ENCODE measurements at regions not wholly inside any gene's neighbourhood (a gene's known extent, or its start where the extent isn't known, plus 50 kb on each side); places are given as distances from the start of the nearest gene placed in this dataset.

DNA sequence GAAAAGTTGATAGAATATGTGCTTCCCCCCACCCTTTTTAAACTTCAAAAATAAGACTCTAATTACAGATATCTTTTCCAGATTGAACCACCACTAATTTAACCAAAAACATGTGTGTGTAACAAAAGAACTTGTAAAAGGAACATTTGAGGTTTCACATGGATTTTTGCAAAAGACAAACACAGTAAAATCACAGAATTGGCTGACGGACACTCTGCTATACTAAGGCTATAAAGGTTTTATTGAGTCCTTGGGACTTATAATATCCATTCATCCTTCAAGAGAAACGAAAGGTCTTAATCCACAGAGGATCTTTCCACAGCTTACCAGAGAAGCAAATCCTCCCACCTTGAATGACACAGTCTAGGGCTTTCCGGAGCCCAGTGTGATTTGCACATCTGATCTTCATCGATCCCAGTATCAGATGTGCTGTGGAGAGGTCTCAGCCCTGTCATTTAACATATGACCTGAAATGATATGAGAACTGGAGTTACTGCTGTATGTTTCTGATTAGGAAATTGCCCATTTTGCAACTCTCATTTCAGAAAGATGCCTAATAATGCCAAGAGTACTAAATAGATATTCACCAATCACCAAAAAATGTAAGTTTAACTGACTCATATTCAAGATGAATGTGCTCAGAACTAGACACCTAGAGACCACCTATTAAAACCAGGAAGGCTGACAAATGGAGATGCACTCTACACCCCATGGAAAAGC is 256.5 kb upstream of the FBXL7 start:
- Histone ChIP-seq H3K9ac (no peak overlapping the region), H3F3A (replicated peaks; ENCODE audit: insufficient read depth) (no peaks in the 10 kb centered on the region), H3K4me3 (ENCODE audit: low read depth in 2 of 2, low read length in 1 of 2) (no peak overlapping the region), H3K79me2 (ENCODE audit: insufficient read depth) (no peaks in the 10 kb centered on the region), H3K36me3 (replicated peaks in 1 of 2; ENCODE audit: control insufficient read depth in 1 of 2, insufficient read depth in 2 of 2, low read length in 1 of 2) (peaks cover 0 to 4% of the 10 kb centered on the region in 2 experiments), H3K4me2 (no peak overlapping the region), H3K9me2 (no peaks in the 10 kb centered on the region), H3K27me3 (ENCODE audit: insufficient read depth) (no peaks in the 10 kb centered on the region), H3K27ac (ENCODE audit: low read depth in 2 of 2, low read length in 1 of 2) (no peak overlapping the region), H4K20me1 (ENCODE audit: insufficient read depth) (no peaks in the 10 kb centered on the region), H2AFZ (ENCODE audit: low read depth) (no peak overlapping the region), H3K4me1 (ENCODE audit: control insufficient read depth in 1 of 2, insufficient read depth in 2 of 2, low read depth in 1 of 2, low read length in 1 of 2) (no peaks in the 10 kb centered on the region; a peak in 1 of 4 replicates), H3K9me3 (no peaks in the 10 kb centered on the region)
- ChIA-PET POLR2A (no interaction called here), CTCF (interaction anchor here (1.0 kb wide), 1 partner anchor 17 kb away, joined by 3 read pairs; no protein-coding TSS in a partner anchor)
- 22% methylated on average over 4 of the region's 4 CpGs for WGBS (ENCODE audit: low lambda C conversion rate)
- TF ChIP-seq ELF1 (IDR thresholded peaks at IDR 0.05) (no peak), SMC3 (IDR thresholded peaks at IDR 0.05; ENCODE audit: low read depth, low read length) (no peak)
- DNase-seq: no peak

DNA sequence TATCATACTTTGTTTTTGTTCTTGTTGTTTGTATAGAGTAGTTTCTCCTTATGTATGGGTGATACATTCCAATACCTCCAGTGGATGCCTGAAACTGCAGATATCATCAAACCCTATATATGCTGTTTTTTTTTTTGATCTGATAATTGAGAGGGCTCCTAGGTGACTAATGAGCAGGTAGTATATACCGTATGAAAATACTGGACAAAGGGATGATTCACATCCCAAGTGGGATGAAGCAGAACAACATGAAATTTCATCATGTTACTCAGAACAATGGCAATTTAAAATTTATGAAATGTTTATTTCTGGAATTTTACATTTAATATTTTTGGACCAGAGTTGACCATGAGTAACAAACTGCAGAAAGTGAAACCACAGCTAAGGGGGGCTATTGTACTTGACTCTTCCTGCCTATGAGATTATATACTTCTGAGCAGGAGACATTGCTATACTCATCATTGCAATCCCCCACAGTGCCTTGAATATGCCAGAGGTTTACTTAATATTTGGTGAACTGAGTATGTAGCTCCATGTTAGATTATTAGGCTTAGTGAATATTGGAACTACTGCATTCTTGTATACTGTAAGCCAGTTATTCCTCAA is 258.7 kb upstream of the FBXL7 start:
- no peak overlapping the region for H3K27ac ChIP-seq (ENCODE audit: low read depth in 2 of 2, low read length in 1 of 2)
- DNase-seq: no peak
- WGBS (ENCODE audit: low lambda C conversion rate): 27% methylated on average over 1 of the region's 1 CpG

DNA sequence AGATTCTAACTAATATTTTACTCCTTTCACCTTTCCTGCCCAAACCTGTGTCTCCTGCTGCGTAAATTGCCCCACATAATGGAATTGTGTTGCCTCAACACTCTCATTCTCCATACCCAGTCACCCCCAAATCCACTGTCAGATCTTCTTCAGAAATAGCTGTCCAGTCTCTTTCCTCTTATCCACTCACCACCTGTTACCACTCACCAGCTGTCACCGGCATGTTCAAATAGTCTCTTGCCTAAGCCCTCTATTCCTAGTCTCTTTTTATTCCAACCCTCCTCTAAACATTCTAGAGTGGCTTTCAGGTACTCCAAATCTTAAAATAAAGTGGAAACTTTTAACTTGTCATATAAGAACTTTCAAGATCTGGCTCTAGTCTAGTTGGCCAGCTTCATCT is 262.0 kb upstream of the FBXL7 start:
- Histone ChIP-seq H3K4me1 (ENCODE audit: control insufficient read depth in 1 of 2, insufficient read depth in 2 of 2, low read depth in 1 of 2, low read length in 1 of 2) (no peaks in the 10 kb centered on the region), H3K9ac (no peak overlapping the region), H3K79me2 (ENCODE audit: insufficient read depth) (no peaks in the 10 kb centered on the region), H4K20me1 (ENCODE audit: insufficient read depth) (no peaks in the 10 kb centered on the region), H3F3A (replicated peaks; ENCODE audit: insufficient read depth) (no peaks in the 10 kb centered on the region), H3K4me2 (no peak overlapping the region), H3K27me3 (ENCODE audit: insufficient read depth) (no peaks in the 10 kb centered on the region), H3K4me3 (ENCODE audit: low read depth in 2 of 2, low read length in 1 of 2) (no peak overlapping the region), H2AFZ (ENCODE audit: low read depth) (no peak overlapping the region), H3K27ac (ENCODE audit: low read depth in 2 of 2, low read length in 1 of 2) (no peak overlapping the region), H3K9me3 (no peaks in the 10 kb centered on the region), H3K9me2 (no peaks in the 10 kb centered on the region), H3K36me3 (replicated peaks in 1 of 2; ENCODE audit: control insufficient read depth in 1 of 2, insufficient read depth in 2 of 2, low read length in 1 of 2) (no peaks in the 10 kb centered on the region)
- no peak for DNase-seq
- WGBS (ENCODE audit: low lambda C conversion rate): 58% methylated on average over 2 of the region's 2 CpGs
- POLR2A ChIA-PET: no interaction called here
- CTCF ChIA-PET: no interaction called here
- TF ChIP-seq, protein P1, sequence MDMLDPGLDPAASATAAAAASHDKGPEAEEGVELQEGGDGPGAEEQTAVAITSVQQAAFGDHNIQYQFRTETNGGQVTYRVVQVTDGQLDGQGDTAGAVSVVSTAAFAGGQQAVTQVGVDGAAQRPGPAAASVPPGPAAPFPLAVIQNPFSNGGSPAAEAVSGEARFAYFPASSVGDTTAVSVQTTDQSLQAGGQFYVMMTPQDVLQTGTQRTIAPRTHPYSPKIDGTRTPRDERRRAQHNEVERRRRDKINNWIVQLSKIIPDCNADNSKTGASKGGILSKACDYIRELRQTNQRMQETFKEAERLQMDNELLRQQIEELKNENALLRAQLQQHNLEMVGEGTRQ (IDR thresholded peaks at IDR 0.05; ENCODE audit: borderline replicate concordance, low read depth, low read length): no peak
- no peak for TF ChIP-seq EP300 (IDR thresholded peaks at IDR 0.05; ENCODE audit: borderline replicate concordance in 1 of 2, low read depth in 1 of 2, low read length in 1 of 2)
- TF ChIP-seq FOXJ3 (CRISPR knock-in tag; IDR thresholded peaks at IDR 0.05): no peak
- TF ChIP-seq RXRA (IDR thresholded peaks at IDR 0.05; ENCODE audit: borderline replicate concordance, low read depth): no peak
- TF ChIP-seq, protein P2, sequence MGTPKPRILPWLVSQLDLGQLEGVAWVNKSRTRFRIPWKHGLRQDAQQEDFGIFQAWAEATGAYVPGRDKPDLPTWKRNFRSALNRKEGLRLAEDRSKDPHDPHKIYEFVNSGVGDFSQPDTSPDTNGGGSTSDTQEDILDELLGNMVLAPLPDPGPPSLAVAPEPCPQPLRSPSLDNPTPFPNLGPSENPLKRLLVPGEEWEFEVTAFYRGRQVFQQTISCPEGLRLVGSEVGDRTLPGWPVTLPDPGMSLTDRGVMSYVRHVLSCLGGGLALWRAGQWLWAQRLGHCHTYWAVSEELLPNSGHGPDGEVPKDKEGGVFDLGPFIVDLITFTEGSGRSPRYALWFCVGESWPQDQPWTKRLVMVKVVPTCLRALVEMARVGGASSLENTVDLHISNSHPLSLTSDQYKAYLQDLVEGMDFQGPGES (IDR thresholded peaks at IDR 0.05; ENCODE audit: low read depth, low read length): no peak
- TF ChIP-seq, protein P3, sequence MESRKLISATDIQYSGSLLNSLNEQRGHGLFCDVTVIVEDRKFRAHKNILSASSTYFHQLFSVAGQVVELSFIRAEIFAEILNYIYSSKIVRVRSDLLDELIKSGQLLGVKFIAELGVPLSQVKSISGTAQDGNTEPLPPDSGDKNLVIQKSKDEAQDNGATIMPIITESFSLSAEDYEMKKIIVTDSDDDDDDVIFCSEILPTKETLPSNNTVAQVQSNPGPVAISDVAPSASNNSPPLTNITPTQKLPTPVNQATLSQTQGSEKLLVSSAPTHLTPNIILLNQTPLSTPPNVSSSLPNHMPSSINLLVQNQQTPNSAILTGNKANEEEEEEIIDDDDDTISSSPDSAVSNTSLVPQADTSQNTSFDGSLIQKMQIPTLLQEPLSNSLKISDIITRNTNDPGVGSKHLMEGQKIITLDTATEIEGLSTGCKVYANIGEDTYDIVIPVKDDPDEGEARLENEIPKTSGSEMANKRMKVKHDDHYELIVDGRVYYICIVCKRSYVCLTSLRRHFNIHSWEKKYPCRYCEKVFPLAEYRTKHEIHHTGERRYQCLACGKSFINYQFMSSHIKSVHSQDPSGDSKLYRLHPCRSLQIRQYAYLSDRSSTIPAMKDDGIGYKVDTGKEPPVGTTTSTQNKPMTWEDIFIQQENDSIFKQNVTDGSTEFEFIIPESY (IDR thresholded peaks at IDR 0.05; ENCODE audit: borderline replicate concordance, low read depth): no peak
- TF ChIP-seq ELF1 (IDR thresholded peaks at IDR 0.05): no peak
- no peak for TF ChIP-seq MXI1 (IDR thresholded peaks at IDR 0.05; ENCODE audit: low read depth, low read length)
- TF ChIP-seq NFIC (IDR thresholded peaks at IDR 0.05; ENCODE audit: borderline replicate concordance): no peak
- TF ChIP-seq YY1 (IDR thresholded peaks at IDR 0.05; ENCODE audit: low read depth): no peak
- TF ChIP-seq FOSL2 (IDR thresholded peaks at IDR 0.05; ENCODE audit: borderline replicate concordance, low read depth): no peak
- no peak for TF ChIP-seq JUND (IDR thresholded peaks at IDR 0.05)
- TF ChIP-seq, protein P4, sequence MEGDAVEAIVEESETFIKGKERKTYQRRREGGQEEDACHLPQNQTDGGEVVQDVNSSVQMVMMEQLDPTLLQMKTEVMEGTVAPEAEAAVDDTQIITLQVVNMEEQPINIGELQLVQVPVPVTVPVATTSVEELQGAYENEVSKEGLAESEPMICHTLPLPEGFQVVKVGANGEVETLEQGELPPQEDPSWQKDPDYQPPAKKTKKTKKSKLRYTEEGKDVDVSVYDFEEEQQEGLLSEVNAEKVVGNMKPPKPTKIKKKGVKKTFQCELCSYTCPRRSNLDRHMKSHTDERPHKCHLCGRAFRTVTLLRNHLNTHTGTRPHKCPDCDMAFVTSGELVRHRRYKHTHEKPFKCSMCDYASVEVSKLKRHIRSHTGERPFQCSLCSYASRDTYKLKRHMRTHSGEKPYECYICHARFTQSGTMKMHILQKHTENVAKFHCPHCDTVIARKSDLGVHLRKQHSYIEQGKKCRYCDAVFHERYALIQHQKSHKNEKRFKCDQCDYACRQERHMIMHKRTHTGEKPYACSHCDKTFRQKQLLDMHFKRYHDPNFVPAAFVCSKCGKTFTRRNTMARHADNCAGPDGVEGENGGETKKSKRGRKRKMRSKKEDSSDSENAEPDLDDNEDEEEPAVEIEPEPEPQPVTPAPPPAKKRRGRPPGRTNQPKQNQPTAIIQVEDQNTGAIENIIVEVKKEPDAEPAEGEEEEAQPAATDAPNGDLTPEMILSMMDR (IDR thresholded peaks at IDR 0.05): no peak

More for the DNA sequence above, 258.7 kb upstream of the FBXL7 start:
- H3K4me2 ChIP-seq: no peak overlapping the region
- H3K9ac ChIP-seq: no peak overlapping the region
- H3K9me3 ChIP-seq: no peaks in the 10 kb centered on the region
- H3K4me3 ChIP-seq (ENCODE audit: low read depth in 2 of 2, low read length in 1 of 2): no peak overlapping the region
- H4K20me1 ChIP-seq (ENCODE audit: insufficient read depth): no peaks in the 10 kb centered on the region
- H3K36me3 ChIP-seq (replicated peaks in 1 of 2; ENCODE audit: control insufficient read depth in 1 of 2, insufficient read depth in 2 of 2, low read length in 1 of 2): peaks cover 0 to 3% of the 10 kb centered on the region in 2 experiments
- TF ChIP-seq NFIC (IDR thresholded peaks at IDR 0.05; ENCODE audit: borderline replicate concordance): no peak
- no peak for TF ChIP-seq GABPA (IDR thresholded peaks at IDR 0.05; ENCODE audit: low read depth)
- no peak for TF ChIP-seq GATA2 (CRISPR knock-in tag; IDR thresholded peaks at IDR 0.05)
- no peaks in the 10 kb centered on the region for H3F3A ChIP-seq (replicated peaks; ENCODE audit: insufficient read depth)
- no peak overlapping the region for H2AFZ ChIP-seq (ENCODE audit: low read depth)
- H3K4me1 ChIP-seq (ENCODE audit: control insufficient read depth in 1 of 2, insufficient read depth in 2 of 2, low read depth in 1 of 2, low read length in 1 of 2): no peaks in the 10 kb centered on the region; a peak in 1 of 4 replicates
- no peaks in the 10 kb centered on the region for H3K27me3 ChIP-seq (ENCODE audit: insufficient read depth)
- ChIA-PET CTCF (no interaction called here), POLR2A (no interaction called here)
- no peaks in the 10 kb centered on the region for H3K9me2 ChIP-seq
- H3K79me2 ChIP-seq (ENCODE audit: insufficient read depth): no peaks in the 10 kb centered on the region

Measured in SK-N-SH (cell line).